K562 (cell line): ENCODE measurements at regions not wholly inside any gene's neighbourhood (a gene's known extent, or its start where the extent isn't known, plus 50 kb on each side); places are given as distances from the start of the nearest gene placed in this dataset.

Source experiments
- ARHGAP35 ChIP-seq: fragments of 450-650 bp; IDR thresholded peaks from 2 replicates; pipeline ENCODE4 v1.6.1; 2018; ENCODE audit not compliant: partially characterized antibody
- MYC ChIP-seq, 2 experiments: fragments of 250-450 bp in 1 of 2; sonication (Bioruptor Pico) in 1 of 2; IDR thresholded peaks; 2 replicates each; pipeline versions ENCODE4 v1.5.1 to v1.6.1; 2012 to 2021; ENCODE audit warnings: low read depth in 2 of 2, borderline replicate concordance in 1 of 2, improper control_type of control experiment in 1 of 2, low read length in 1 of 2, mild to moderate bottlenecking in 1 of 2, moderate library complexity in 1 of 2
- NCOR1 ChIP-seq: fragments of 450-650 bp; IDR thresholded peaks from 2 replicates; pipeline ENCODE4 v1.6.1; 2016; ENCODE audit warnings: mild to moderate bottlenecking, moderate library complexity
- NFIC ChIP-seq: fragments of 450-650 bp; IDR thresholded peaks from 2 replicates; pipeline ENCODE4 v1.6.1; 2017; ENCODE audit warnings: mild to moderate bottlenecking, inconsistent platforms
- POLR2A ChIP-seq: fragments of 450-650 bp; conservative IDR thresholded peaks from 2 replicates; pipeline ENCODE4 v1.6.1; 2016
- XRCC5 ChIP-seq: fragments of 200-400 bp; formaldehyde crosslinking; IDR thresholded peaks from 2 replicates; pipeline ENCODE4 v1.6.1; 2017; ENCODE audit warnings: low read depth, mild to moderate bottlenecking, low read length
- ZFX ChIP-seq: sonication (generic); formaldehyde crosslinking; IDR thresholded peaks from 2 replicates; pipeline ENCODE4 v1.8.0; 2022; ENCODE audit warnings: mild to moderate bottlenecking, missing genetic modification reagents, moderate library complexity
- ZNF354B ChIP-seq: fragments of 250-450 bp; sonication (Bioruptor Pico); IDR thresholded peaks from 2 replicates; pipeline ENCODE4 v1.4.0; 2020
- TF ChIP-seq, protein P1 (sequence below), 2 experiments: fragments of 450-650 bp; IDR thresholded peaks; 2 replicates each; pipeline ENCODE4 v1.6.1; 2018; ENCODE audit warnings: mild to moderate bottlenecking in 2 of 2, low read depth in 1 of 2; ENCODE audit not compliant: partially characterized antibody in 2 of 2
- TF ChIP-seq, protein P2 (sequence below), 3 experiments: IDR thresholded peaks in 2 of 3; conservative IDR thresholded peaks in 1 of 3; 2 replicates each; pipeline ENCODE4 v1.5.1; 2011 to 2012; ENCODE audit warnings: low read length in 3 of 3, mild to moderate bottlenecking in 3 of 3, control low read depth in 2 of 3, improper control_type of control experiment in 1 of 3, inconsistent platforms in 1 of 3, low read depth in 1 of 3, mixed read lengths in 1 of 3, moderate library complexity in 1 of 3; ENCODE audit not compliant: insufficient read depth in 2 of 3
- TF ChIP-seq, protein P3 (sequence below): fragments of 250-450 bp; sonication (Bioruptor Pico); IDR thresholded peaks from 2 replicates; pipeline ENCODE4 v1.8.0; 2021; ENCODE audit warnings: mild to moderate bottlenecking, moderate library complexity
- TF ChIP-seq, protein P4 (sequence below): sonication (generic); formaldehyde crosslinking; IDR thresholded peaks from 2 replicates; pipeline ENCODE4 v1.8.0; 2023; ENCODE audit warnings: mild to moderate bottlenecking, missing genetic modification reagents

DNA sequence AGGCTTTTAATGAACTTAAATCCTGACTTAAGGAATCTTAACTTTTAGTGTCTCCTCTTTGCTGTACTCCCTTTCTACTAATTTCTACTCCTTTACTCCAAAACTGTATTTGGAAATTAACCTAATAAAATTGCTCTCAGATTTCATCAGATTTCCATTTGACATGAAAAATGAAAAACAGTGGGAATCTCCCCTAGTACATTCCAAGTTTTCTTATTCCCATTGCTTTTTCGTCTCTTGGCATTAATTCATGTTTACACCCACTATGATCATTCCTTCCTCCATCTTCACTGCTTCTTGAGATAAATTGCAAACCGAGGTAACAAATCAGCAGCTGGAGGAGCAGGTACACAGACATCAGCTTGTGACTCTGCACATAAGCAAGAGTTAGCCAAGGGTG lies 208.7 kb downstream of the VGLL3 start:
- TF ChIP-seq MYC (IDR thresholded peaks at IDR 0.05; ENCODE audit: low read depth, low read length) (no peak), MYC (CRISPR knock-in tag; IDR thresholded peaks at IDR 0.05; ENCODE audit: borderline replicate concordance, low read depth) (no peak), NCOR1 (no peak), ZNF354B (CRISPR knock-in tag) (no peak), ZFX (CRISPR knock-in tag) (no peak), POLR2A (no peak), NFIC (no peak), XRCC5 (no peak), ARHGAP35 (no peak)
- TF ChIP-seq, protein P1, sequence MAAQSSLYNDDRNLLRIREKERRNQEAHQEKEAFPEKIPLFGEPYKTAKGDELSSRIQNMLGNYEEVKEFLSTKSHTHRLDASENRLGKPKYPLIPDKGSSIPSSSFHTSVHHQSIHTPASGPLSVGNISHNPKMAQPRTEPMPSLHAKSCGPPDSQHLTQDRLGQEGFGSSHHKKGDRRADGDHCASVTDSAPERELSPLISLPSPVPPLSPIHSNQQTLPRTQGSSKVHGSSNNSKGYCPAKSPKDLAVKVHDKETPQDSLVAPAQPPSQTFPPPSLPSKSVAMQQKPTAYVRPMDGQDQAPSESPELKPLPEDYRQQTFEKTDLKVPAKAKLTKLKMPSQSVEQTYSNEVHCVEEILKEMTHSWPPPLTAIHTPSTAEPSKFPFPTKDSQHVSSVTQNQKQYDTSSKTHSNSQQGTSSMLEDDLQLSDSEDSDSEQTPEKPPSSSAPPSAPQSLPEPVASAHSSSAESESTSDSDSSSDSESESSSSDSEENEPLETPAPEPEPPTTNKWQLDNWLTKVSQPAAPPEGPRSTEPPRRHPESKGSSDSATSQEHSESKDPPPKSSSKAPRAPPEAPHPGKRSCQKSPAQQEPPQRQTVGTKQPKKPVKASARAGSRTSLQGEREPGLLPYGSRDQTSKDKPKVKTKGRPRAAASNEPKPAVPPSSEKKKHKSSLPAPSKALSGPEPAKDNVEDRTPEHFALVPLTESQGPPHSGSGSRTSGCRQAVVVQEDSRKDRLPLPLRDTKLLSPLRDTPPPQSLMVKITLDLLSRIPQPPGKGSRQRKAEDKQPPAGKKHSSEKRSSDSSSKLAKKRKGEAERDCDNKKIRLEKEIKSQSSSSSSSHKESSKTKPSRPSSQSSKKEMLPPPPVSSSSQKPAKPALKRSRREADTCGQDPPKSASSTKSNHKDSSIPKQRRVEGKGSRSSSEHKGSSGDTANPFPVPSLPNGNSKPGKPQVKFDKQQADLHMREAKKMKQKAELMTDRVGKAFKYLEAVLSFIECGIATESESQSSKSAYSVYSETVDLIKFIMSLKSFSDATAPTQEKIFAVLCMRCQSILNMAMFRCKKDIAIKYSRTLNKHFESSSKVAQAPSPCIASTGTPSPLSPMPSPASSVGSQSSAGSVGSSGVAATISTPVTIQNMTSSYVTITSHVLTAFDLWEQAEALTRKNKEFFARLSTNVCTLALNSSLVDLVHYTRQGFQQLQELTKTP (IDR thresholded peaks at IDR 0.05; ENCODE audit: low read depth in 1 of 2, partially characterized antibody in 2 of 2): no peak
- TF ChIP-seq, protein P2, sequence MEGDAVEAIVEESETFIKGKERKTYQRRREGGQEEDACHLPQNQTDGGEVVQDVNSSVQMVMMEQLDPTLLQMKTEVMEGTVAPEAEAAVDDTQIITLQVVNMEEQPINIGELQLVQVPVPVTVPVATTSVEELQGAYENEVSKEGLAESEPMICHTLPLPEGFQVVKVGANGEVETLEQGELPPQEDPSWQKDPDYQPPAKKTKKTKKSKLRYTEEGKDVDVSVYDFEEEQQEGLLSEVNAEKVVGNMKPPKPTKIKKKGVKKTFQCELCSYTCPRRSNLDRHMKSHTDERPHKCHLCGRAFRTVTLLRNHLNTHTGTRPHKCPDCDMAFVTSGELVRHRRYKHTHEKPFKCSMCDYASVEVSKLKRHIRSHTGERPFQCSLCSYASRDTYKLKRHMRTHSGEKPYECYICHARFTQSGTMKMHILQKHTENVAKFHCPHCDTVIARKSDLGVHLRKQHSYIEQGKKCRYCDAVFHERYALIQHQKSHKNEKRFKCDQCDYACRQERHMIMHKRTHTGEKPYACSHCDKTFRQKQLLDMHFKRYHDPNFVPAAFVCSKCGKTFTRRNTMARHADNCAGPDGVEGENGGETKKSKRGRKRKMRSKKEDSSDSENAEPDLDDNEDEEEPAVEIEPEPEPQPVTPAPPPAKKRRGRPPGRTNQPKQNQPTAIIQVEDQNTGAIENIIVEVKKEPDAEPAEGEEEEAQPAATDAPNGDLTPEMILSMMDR (IDR thresholded peaks at IDR 0.05 in 2 of 3, conservative IDR thresholded peaks at IDR 0.05 in 1 of 3; ENCODE audit: insufficient read depth in 2 of 3, low read depth in 1 of 3, low read length in 3 of 3): no peak
- TF ChIP-seq, protein P3, sequence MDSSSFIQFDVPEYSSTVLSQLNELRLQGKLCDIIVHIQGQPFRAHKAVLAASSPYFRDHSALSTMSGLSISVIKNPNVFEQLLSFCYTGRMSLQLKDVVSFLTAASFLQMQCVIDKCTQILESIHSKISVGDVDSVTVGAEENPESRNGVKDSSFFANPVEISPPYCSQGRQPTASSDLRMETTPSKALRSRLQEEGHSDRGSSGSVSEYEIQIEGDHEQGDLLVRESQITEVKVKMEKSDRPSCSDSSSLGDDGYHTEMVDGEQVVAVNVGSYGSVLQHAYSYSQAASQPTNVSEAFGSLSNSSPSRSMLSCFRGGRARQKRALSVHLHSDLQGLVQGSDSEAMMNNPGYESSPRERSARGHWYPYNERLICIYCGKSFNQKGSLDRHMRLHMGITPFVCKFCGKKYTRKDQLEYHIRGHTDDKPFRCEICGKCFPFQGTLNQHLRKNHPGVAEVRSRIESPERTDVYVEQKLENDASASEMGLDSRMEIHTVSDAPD (CRISPR knock-in tag): no peak
- TF ChIP-seq, protein P4, sequence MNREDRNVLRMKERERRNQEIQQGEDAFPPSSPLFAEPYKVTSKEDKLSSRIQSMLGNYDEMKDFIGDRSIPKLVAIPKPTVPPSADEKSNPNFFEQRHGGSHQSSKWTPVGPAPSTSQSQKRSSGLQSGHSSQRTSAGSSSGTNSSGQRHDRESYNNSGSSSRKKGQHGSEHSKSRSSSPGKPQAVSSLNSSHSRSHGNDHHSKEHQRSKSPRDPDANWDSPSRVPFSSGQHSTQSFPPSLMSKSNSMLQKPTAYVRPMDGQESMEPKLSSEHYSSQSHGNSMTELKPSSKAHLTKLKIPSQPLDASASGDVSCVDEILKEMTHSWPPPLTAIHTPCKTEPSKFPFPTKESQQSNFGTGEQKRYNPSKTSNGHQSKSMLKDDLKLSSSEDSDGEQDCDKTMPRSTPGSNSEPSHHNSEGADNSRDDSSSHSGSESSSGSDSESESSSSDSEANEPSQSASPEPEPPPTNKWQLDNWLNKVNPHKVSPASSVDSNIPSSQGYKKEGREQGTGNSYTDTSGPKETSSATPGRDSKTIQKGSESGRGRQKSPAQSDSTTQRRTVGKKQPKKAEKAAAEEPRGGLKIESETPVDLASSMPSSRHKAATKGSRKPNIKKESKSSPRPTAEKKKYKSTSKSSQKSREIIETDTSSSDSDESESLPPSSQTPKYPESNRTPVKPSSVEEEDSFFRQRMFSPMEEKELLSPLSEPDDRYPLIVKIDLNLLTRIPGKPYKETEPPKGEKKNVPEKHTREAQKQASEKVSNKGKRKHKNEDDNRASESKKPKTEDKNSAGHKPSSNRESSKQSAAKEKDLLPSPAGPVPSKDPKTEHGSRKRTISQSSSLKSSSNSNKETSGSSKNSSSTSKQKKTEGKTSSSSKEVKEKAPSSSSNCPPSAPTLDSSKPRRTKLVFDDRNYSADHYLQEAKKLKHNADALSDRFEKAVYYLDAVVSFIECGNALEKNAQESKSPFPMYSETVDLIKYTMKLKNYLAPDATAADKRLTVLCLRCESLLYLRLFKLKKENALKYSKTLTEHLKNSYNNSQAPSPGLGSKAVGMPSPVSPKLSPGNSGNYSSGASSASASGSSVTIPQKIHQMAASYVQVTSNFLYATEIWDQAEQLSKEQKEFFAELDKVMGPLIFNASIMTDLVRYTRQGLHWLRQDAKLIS (CRISPR knock-in tag): no peak
